Stimulated activated CD8-positive, alpha-beta memory T cell treated with anti-CD3 and anti-CD28 coated beads, Interleukin-7, amount 100 ng/mL, for 4 hours (primary cell): ENCODE measurements at regions not wholly inside any gene's neighbourhood (a gene's known extent, or its start where the extent isn't known, plus 50 kb on each side); places are given as distances from the start of the nearest gene placed in this dataset.
"Not testable (repeated sequence)": the region's sequence is repeated elsewhere in the genome, so short reads cannot be mapped to it uniquely, and the experiment has no call there.

Source experiments
- DNase-seq, 2 donors: peaks; one replicate each; pipeline ENCODE4 v3.0.0-alpha.2; 2020; ENCODE audit warnings: low read depth in 2 of 2

GRCh38 chr1:30460661-30461060, 262.7 kb downstream of the MATN1 start:
- DNase-seq = no peak

GRCh38 chr1:30458730-30459485, 264.5 kb downstream of the MATN1 start:
- DNase-seq = not testable (repeated sequence)

GRCh38 chr1:30452925-30453324, 270.5 kb downstream of the MATN1 start:
- DNase-seq = no peak

GRCh38 chr1:30452170-30452569, 271.2 kb downstream of the MATN1 start:
- DNase-seq = no peak

- no peak for DNase-seq
Measured at GRCh38 chr1:30451532-30452125, 271.8 kb downstream of the MATN1 start.

- no peak for DNase-seq
Measured at GRCh38 chr1:30450818-30451233, 272.6 kb downstream of the MATN1 start.

- no peak for DNase-seq
Measured at GRCh38 chr1:30450148-30450817, 273.1 kb downstream of the MATN1 start.

- no peak for DNase-seq
Measured at GRCh38 chr1:30449428-30450147, 273.8 kb downstream of the MATN1 start.

- no peak for DNase-seq
Measured at GRCh38 chr1:30449003-30449402, 274.4 kb downstream of the MATN1 start.

GRCh38 chr1:30447701-30448100, 275.7 kb downstream of the MATN1 start:
- no peak for DNase-seq

GRCh38 chr1:30447080-30447479, 276.3 kb downstream of the MATN1 start:
- no peak for DNase-seq

GRCh38 chr1:30446508-30446907, 276.9 kb downstream of the MATN1 start:
- no peak for DNase-seq

- no peak for DNase-seq
Measured at GRCh38 chr1:30446095-30446494, 277.3 kb downstream of the MATN1 start.

GRCh38 chr1:30445449-30445848, 277.9 kb downstream of the MATN1 start:
- no peak for DNase-seq

GRCh38 chr1:30444850-30445249, 278.5 kb downstream of the MATN1 start:
- DNase-seq = no peak

- no peak for DNase-seq
Measured at GRCh38 chr1:30444401-30444800, 279.0 kb downstream of the MATN1 start.

- DNase-seq = not testable (repeated sequence)
Measured at GRCh38 chr1:30438274-30438673, 285.1 kb downstream of the MATN1 start.

GRCh38 chr1:30437059-30437576, 286.3 kb downstream of the MATN1 start:
- DNase-seq = no peak

GRCh38 chr1:30427545-30427944, 295.8 kb downstream of the MATN1 start:
- no peak for DNase-seq

GRCh38 chr1:30425046-30425445, 298.3 kb downstream of the MATN1 start:
- no peak for DNase-seq

- DNase-seq = no peak
Measured at GRCh38 chr1:30423570-30423969, 299.8 kb downstream of the MATN1 start.

GRCh38 chr1:30422251-30422650, 301.1 kb downstream of the MATN1 start:
- DNase-seq = no peak
